ENCODE measurements at regions not wholly inside any gene's neighbourhood (a gene's known extent, or its start where the extent isn't known, plus 50 kb on each side); places are given as distances from the start of the nearest gene placed in this dataset.

- intact Hi-C loops (cut with DNase I): no loop called here
- DNase-seq (no peak), ATAC-seq (no peak)
These were observed 107.6 kb downstream of the C9orf50 start for GRCh38 chr9:129513282-129513681.

- ATAC-seq (no peak), DNase-seq (no peak)
- intact Hi-C loops (cut with DNase I): no loop called here
These were observed 109.5 kb downstream of the C9orf50 start for GRCh38 chr9:129511285-129511900.

GRCh38 chr9:129509533-129509928, 111.4 kb downstream of the C9orf50 start:
- ATAC-seq: peak in 1 of 2 donors; percentile 7
- DNase-seq: no peak
- intact Hi-C loops (cut with DNase I): loop anchor here in 1 of 2 donors (10.0 kb wide), 1 partner anchor 95 kb away; no protein-coding TSS in a partner anchor

- ATAC-seq (no peak), DNase-seq (no peak)
- intact Hi-C loops (cut with DNase I): loop anchor here in 1 of 2 donors (10.0 kb wide), 1 partner anchor 97 kb away; no protein-coding TSS in a partner anchor
These were observed 113.1 kb downstream of the C9orf50 start for GRCh38 chr9:129507805-129508204.

GRCh38 chr9:129506892-129507291, 114.0 kb downstream of the C9orf50 start:
- DNase-seq (no peak), ATAC-seq (peak in 1 of 2 donors; percentile 58)
- intact Hi-C loops (cut with DNase I): loop anchor here in 1 of 2 donors (10.0 kb wide), 1 partner anchor 98 kb away; no protein-coding TSS in a partner anchor

GRCh38 chr9:129506041-129506440, 114.9 kb downstream of the C9orf50 start:
- DNase-seq (no peak), ATAC-seq (no peak)
- intact Hi-C loops (cut with DNase I): loop anchor here in 1 of 2 donors (10.0 kb wide), 1 partner anchor 99 kb away; no protein-coding TSS in a partner anchor

GRCh38 chr9:129505270-129505902, 115.5 kb downstream of the C9orf50 start:
- DNase-seq (no peak), ATAC-seq (peak in 1 of 2 donors; percentile 27)
- intact Hi-C loops (cut with DNase I): loop anchor here in 1 of 2 donors (10.0 kb wide), 1 partner anchor 99 kb away; no protein-coding TSS in a partner anchor

GRCh38 chr9:129504404-129504803, 116.5 kb downstream of the C9orf50 start:
- ATAC-seq (no peak), DNase-seq (no peak)
- intact Hi-C loops (cut with DNase I): loop anchor here in 1 of 2 donors (10.0 kb wide), 1 partner anchor 100 kb away; no protein-coding TSS in a partner anchor

GRCh38 chr9:129501771-129502319, 119.1 kb downstream of the C9orf50 start:
- DNase-seq (no peak), ATAC-seq (no peak)
- intact Hi-C loops (cut with DNase I): loop anchor here in 1 of 2 donors (10.0 kb wide), 1 partner anchor 103 kb away; no protein-coding TSS in a partner anchor

- intact Hi-C loops (cut with DNase I): loop anchor here in 1 of 2 donors (10.0 kb wide), 1 partner anchor 104 kb away; no protein-coding TSS in a partner anchor
These were observed 119.8 kb downstream of the C9orf50 start for GRCh38 chr9:129500863-129501770.

GRCh38 chr9:129500161-129500862, 120.6 kb downstream of the C9orf50 start:
- DNase-seq: peak; percentile 34
- no peak for ATAC-seq
- intact Hi-C loops (cut with DNase I): loop anchor here in 1 of 2 donors (10.0 kb wide), 1 partner anchor 104 kb away; no protein-coding TSS in a partner anchor

More at GRCh38 chr9:129500863-129501770, 119.8 kb downstream of the C9orf50 start:
- ATAC-seq: no peak
- no peak for DNase-seq

GRCh38 chr9:129498451-129499384, 122.2 kb downstream of the C9orf50 start:
- intact Hi-C loops (cut with DNase I): loop anchor here in 1 of 2 donors (5.0 kb wide), 3 partner anchors 49 to 356 kb away; no protein-coding TSS in a partner anchor
- ATAC-seq (no peak), DNase-seq (no peak)

- intact Hi-C loops (cut with DNase I): loop anchor here in 1 of 2 donors (5.0 kb wide), 3 partner anchors 49 to 356 kb away; no protein-coding TSS in a partner anchor
- ATAC-seq (no peak), DNase-seq (no peak)
These were observed 123.0 kb downstream of the C9orf50 start for GRCh38 chr9:129497813-129498450.

GRCh38 chr9:129497005-129497812, 123.7 kb downstream of the C9orf50 start:
- peak; percentile 59 for DNase-seq
- peak; percentile 14 to 20 for ATAC-seq
- intact Hi-C loops (cut with DNase I): loop anchor here in 1 of 2 donors (5.0 kb wide), 3 partner anchors 50 to 355 kb away; no protein-coding TSS in a partner anchor

- ATAC-seq: peak; percentile 78 to 83
- DNase-seq: peak; percentile 98
- intact Hi-C loops (cut with DNase I): loop anchor here in 1 of 2 donors (5.0 kb wide), 3 partner anchors 51 to 354 kb away; no protein-coding TSS in a partner anchor
These were observed 124.4 kb downstream of the C9orf50 start for GRCh38 chr9:129496473-129497004.

Data from left cardiac atrium (tissue), 4 donors.